H1 (cell line): ENCODE measurements at regions not wholly inside any gene's neighbourhood (a gene's known extent, or its start where the extent isn't known, plus 50 kb on each side); places are given as distances from the start of the nearest gene placed in this dataset.

Source experiments
- CTCF ChIA-PET: fragments of 300-600 bp; sonication (Branson Sonifier 250); formaldehyde crosslinking; loops from one replicate; lab custom pipeline; 2021; ENCODE audit not compliant: partially characterized antibody; lab: Charles Lee
- POLR2A ChIA-PET: fragments of 300-600 bp; sonication (Branson Sonifier 250); formaldehyde crosslinking; loops from one replicate; lab custom pipeline; 2021; ENCODE audit warnings: inconsistent platforms; ENCODE audit not compliant: partially characterized antibody; lab: Charles Lee
- DNase-seq, 2 experiments: peaks; one replicate each; pipeline versions ENCODE4 v3.0.0 to v3.0.0-alpha.2; 2010 to 2022; ENCODE audit warnings: low spot score in 2 of 2, low read depth in 1 of 2, mixed read lengths in 1 of 2
- FAIRE-seq: peaks from 2 replicates; lab custom pipeline; 2011; peaks lifted over from hg19 to GRCh38; lab: Jason Lieb, UNC
- H2AFZ ChIP-seq: 2 replicates; pipeline ENCODE4 v1.8.1; 2012; ENCODE audit warnings: low read length, inconsistent platforms
- H2AK5ac ChIP-seq: 2 replicates; pipeline ENCODE4 v1.6.1; 2013; ENCODE audit warnings: low read depth, low read length
- H2BK120ac ChIP-seq: replicated peaks from 2 replicates; pipeline ENCODE3; 2013; ENCODE audit warnings: low read depth, low read length, inconsistent platforms
- H2BK12ac ChIP-seq: 2 replicates; pipeline ENCODE4 v1.6.1; 2013; ENCODE audit warnings: low read depth, low read length
- H2BK15ac ChIP-seq: 2 replicates; pipeline ENCODE4 v1.6.1; 2013; ENCODE audit warnings: low read length
- H2BK20ac ChIP-seq: 2 replicates; pipeline ENCODE4 v1.6.1; 2013; ENCODE audit warnings: low read length
- H2BK5ac ChIP-seq: 2 replicates; pipeline ENCODE4 v1.6.1; 2013; ENCODE audit warnings: low read depth, low read length
- H3K14ac ChIP-seq: 2 replicates; pipeline ENCODE4 v1.6.1; 2013; ENCODE audit warnings: inconsistent platforms; ENCODE audit not compliant: insufficient read length
- H3K18ac ChIP-seq: 2 replicates; pipeline ENCODE4 v1.6.1; 2013; ENCODE audit warnings: low read length; ENCODE audit errors: extremely low read depth
- H3K23ac ChIP-seq: 2 replicates; pipeline ENCODE4 v1.6.1; 2013; ENCODE audit warnings: inconsistent platforms; ENCODE audit not compliant: insufficient read length
- H3K23me2 ChIP-seq: 2 replicates; pipeline ENCODE4 v1.6.1; 2013; ENCODE audit warnings: low read depth, low read length
- H3K27ac ChIP-seq: 2 replicates; pipeline ENCODE4 v1.6.1; 2011; ENCODE audit warnings: low read depth, low read length, inconsistent platforms
- H3K27me3 ChIP-seq, 4 experiments: replicated peaks in 1 of 4; 1 replicate in 1 of 4; 2 replicates in 3 of 4; pipeline versions ENCODE4 v1.6.1 to v1.8.1; 2011 to 2013; ENCODE audit warnings: low read length in 3 of 4, mild to moderate bottlenecking in 3 of 4, inconsistent platforms in 2 of 4, mixed read lengths in 2 of 4, moderate library complexity in 1 of 4; ENCODE audit not compliant: control insufficient read depth in 3 of 4, insufficient read depth in 3 of 4; ENCODE audit errors: extremely low read depth in 1 of 4
- H3K36me3 ChIP-seq, 4 experiments: 2 replicates each; pipeline versions ENCODE4 v1.6.1 to v1.8.1; 2011 to 2013; ENCODE audit warnings: mild to moderate bottlenecking in 4 of 4, low read length in 3 of 4, moderate library complexity in 2 of 4, control low read depth in 1 of 4, inconsistent platforms in 1 of 4; ENCODE audit not compliant: insufficient read depth in 4 of 4, control insufficient read depth in 2 of 4
- H3K4ac ChIP-seq: replicated peaks from 2 replicates; pipeline ENCODE3; 2013; ENCODE audit warnings: low read length, low read depth, mixed read lengths, inconsistent platforms; ENCODE audit not compliant: insufficient read length
- H3K4me1 ChIP-seq, 4 experiments: replicated peaks in 1 of 4; 1 replicate in 1 of 4; 2 replicates in 3 of 4; pipeline versions ENCODE4 v1.6.1 to v1.8.1; 2011 to 2013; ENCODE audit warnings: low read length in 3 of 4, inconsistent platforms in 2 of 4, mixed read lengths in 1 of 4; ENCODE audit not compliant: insufficient read depth in 4 of 4, control insufficient read depth in 3 of 4
- H3K4me2 ChIP-seq, 2 experiments: 2 replicates each; pipeline versions ENCODE4 v1.6.1 to v1.8.1; 2011 to 2013; ENCODE audit warnings: low read depth in 2 of 2, low read length in 2 of 2, control low read depth in 1 of 2, inconsistent platforms in 1 of 2, mild to moderate bottlenecking in 1 of 2; ENCODE audit not compliant: insufficient read depth in 1 of 2
- H3K4me3 ChIP-seq, 4 experiments: fragments of 200-600, 300-600 bp in 1 of 4; sonication (generic), shearing (Covaris generic), sonication (Bioruptor Twin) in 1 of 4; 2 replicates each; pipeline versions ENCODE4 v1.5.1 to v1.8.1; 2011 to 2016; ENCODE audit warnings: low read length in 4 of 4, low read depth in 3 of 4, control low read depth in 2 of 4, inconsistent platforms in 2 of 4, mild to moderate bottlenecking in 2 of 4, mixed read lengths in 1 of 4, moderate library complexity in 1 of 4; ENCODE audit not compliant: insufficient read depth in 2 of 4; ENCODE audit errors: extremely low read depth in 1 of 4
- H3K56ac ChIP-seq: replicated peaks from 2 replicates; pipeline ENCODE3; 2013; ENCODE audit warnings: low read depth, mild to moderate bottlenecking, mixed read lengths, low read length, inconsistent platforms; ENCODE audit not compliant: insufficient read length
- H3K79me1 ChIP-seq: 2 replicates; pipeline ENCODE4 v1.6.1; 2013; ENCODE audit warnings: low read depth, low read length, control low read depth
- H3K79me2 ChIP-seq, 2 experiments: 2 replicates each; pipeline versions ENCODE4 v1.6.1 to v1.8.1; 2012 to 2013; ENCODE audit warnings: low read length in 2 of 2, mild to moderate bottlenecking in 2 of 2, inconsistent platforms in 1 of 2; ENCODE audit not compliant: insufficient read depth in 2 of 2, control insufficient read depth in 1 of 2
- H3K9ac ChIP-seq, 4 experiments: replicated peaks in 1 of 4; 1 replicate in 1 of 4; 2 replicates in 3 of 4; pipeline versions ENCODE4 v1.6.1 to v1.8.1; 2011 to 2013; ENCODE audit warnings: low read depth in 3 of 4, low read length in 3 of 4, control low read depth in 2 of 4, mild to moderate bottlenecking in 2 of 4, moderate library complexity in 2 of 4, inconsistent platforms in 1 of 4; ENCODE audit errors: extremely low read depth in 1 of 4
- H3K9me3 ChIP-seq, 2 experiments: 2 replicates each; pipeline versions ENCODE4 v1.6.1 to v1.8.1; 2012 to 2013; ENCODE audit warnings: mild to moderate bottlenecking in 2 of 2, moderate library complexity in 2 of 2, control low read depth in 1 of 2, inconsistent platforms in 1 of 2, low read depth in 1 of 2, low read length in 1 of 2, mixed read lengths in 1 of 2; ENCODE audit not compliant: insufficient read depth in 2 of 2
- H4K20me1 ChIP-seq, 2 experiments: replicated peaks in 1 of 2; 2 replicates each; pipeline versions ENCODE3 to v1.8.1; 2011 to 2013; ENCODE audit warnings: inconsistent platforms in 2 of 2, low read length in 2 of 2, mild to moderate bottlenecking in 1 of 2; ENCODE audit not compliant: insufficient read depth in 2 of 2, control insufficient read depth in 1 of 2
- H4K5ac ChIP-seq: 2 replicates; pipeline ENCODE4 v1.6.1; 2013; ENCODE audit warnings: low read length, low read depth, mixed read lengths, inconsistent platforms; ENCODE audit not compliant: insufficient read length
- H4K8ac ChIP-seq: 2 replicates; pipeline ENCODE4 v1.8.0; 2013; ENCODE audit warnings: mild to moderate bottlenecking, moderate library complexity, low read length, inconsistent platforms; ENCODE audit not compliant: insufficient read depth; ENCODE audit errors: extremely low read depth
- H4K91ac ChIP-seq: replicated peaks from 2 replicates; pipeline ENCODE3; 2013; ENCODE audit warnings: low read length, mixed read lengths, inconsistent platforms; ENCODE audit not compliant: insufficient read length
- ASH2L ChIP-seq: fragments of 200-600, 300-600 bp; sonication (generic); IDR thresholded peaks from one replicate; pipeline ENCODE4 v1.7.1; 2017; ENCODE audit warnings: low read length
- CREB1 ChIP-seq: IDR thresholded peaks from 2 replicates; pipeline ENCODE4 v1.6.1; 2012; ENCODE audit warnings: inconsistent platforms
- CTCF ChIP-seq, 3 experiments: IDR thresholded peaks; 1 replicate in 2 of 3; 2 replicates in 1 of 3; pipeline versions ENCODE4 v1.5.1 to v1.6.1; 2011; ENCODE audit warnings: low read length in 3 of 3, mild to moderate bottlenecking in 3 of 3, inconsistent platforms in 2 of 3, low read depth in 1 of 3, moderate library complexity in 1 of 3; ENCODE audit not compliant: insufficient read depth in 1 of 3; ENCODE audit errors: control extremely low read depth in 1 of 3
- EP300 ChIP-seq, 2 experiments: IDR thresholded peaks; 1 replicate in 1 of 2; 2 replicates in 1 of 2; pipeline ENCODE4 v1.6.1; 2011 to 2012; ENCODE audit warnings: low read depth in 2 of 2, low read length in 2 of 2, mild to moderate bottlenecking in 2 of 2, borderline replicate concordance in 1 of 2, inconsistent platforms in 1 of 2, moderate library complexity in 1 of 2
- KDM1A ChIP-seq: fragments of 200-600, 300-600 bp; sonication (generic); IDR thresholded peaks from 2 replicates; pipeline ENCODE4 v1.7.1; 2016; ENCODE audit warnings: mild to moderate bottlenecking, low read length, borderline replicate concordance
- NANOG ChIP-seq: IDR thresholded peaks from 2 replicates; pipeline ENCODE4 v1.6.1; 2011; ENCODE audit warnings: low read length, low read depth, mild to moderate bottlenecking, inconsistent platforms; ENCODE audit not compliant: insufficient read depth, poor library complexity, severe bottlenecking
- POLR2A ChIP-seq, 2 experiments: IDR thresholded peaks; 1 replicate in 1 of 2; 2 replicates in 1 of 2; pipeline ENCODE4 v1.6.1; 2011; ENCODE audit warnings: low read depth in 2 of 2, low read length in 2 of 2, mild to moderate bottlenecking in 2 of 2; ENCODE audit errors: control extremely low read depth in 1 of 2
- POLR2AphosphoS5 ChIP-seq: IDR thresholded peaks from 2 replicates; pipeline ENCODE4 v1.6.1; 2011; ENCODE audit warnings: low read depth, low read length
- RFX5 ChIP-seq: IDR thresholded peaks from 2 replicates; pipeline ENCODE4 v1.6.1; 2011; ENCODE audit warnings: low read depth, low read length, improper control_type of control experiment, borderline replicate concordance
- RXRA ChIP-seq: IDR thresholded peaks from 2 replicates; pipeline ENCODE4 v1.6.1; 2011; ENCODE audit warnings: low read depth, mild to moderate bottlenecking, low read length, moderate library complexity; ENCODE audit not compliant: insufficient read depth
- SRF ChIP-seq: IDR thresholded peaks from 2 replicates; pipeline ENCODE4 v1.6.1; 2011; ENCODE audit warnings: mild to moderate bottlenecking, low read depth, low read length, moderate library complexity
- TEAD4 ChIP-seq: IDR thresholded peaks from 2 replicates; pipeline ENCODE4 v1.6.1; 2012; ENCODE audit warnings: low read depth, low read length, inconsistent platforms, mixed read lengths
- ZNF274 ChIP-seq: IDR thresholded peaks from 2 replicates; pipeline ENCODE4 v1.7.0; 2012; ENCODE audit warnings: low read length, borderline replicate concordance; ENCODE audit errors: extremely low read depth
- WGBS, 2 experiments: shearing (Covaris generic) in 1 of 2; methylation state at CpG; one replicate each; pipeline versions ENCODE4 v1.1.6 to v1.1.7; 2013 to 2015; ENCODE audit warnings: low lambda C conversion rate in 2 of 2, mixed read lengths in 2 of 2, inconsistent platforms in 1 of 2, low coverage in 1 of 2, missing lambda C conversion rate in 1 of 2; ENCODE audit not compliant: insufficient replicate concordance in 2 of 2, insufficient coverage in 1 of 2, insufficient read length in 1 of 2; ENCODE audit errors: extremely low coverage in 1 of 2, missing lambda C conversion rate in 1 of 2; 5-methylcytosine and 5-hydroxymethylcytosine counted together

GRCh38 chr2:16950436-16950835, 284.8 kb upstream of the CYRIA start:
- ChIA-PET POLR2A (no interaction called here), CTCF (interaction anchor here (0.6 to 2.7 kb wide), 6 partner anchors 11 to 671 kb away, joined by 3 to 9 read pairs (median 4); no protein-coding TSS in a partner anchor)
- no peak overlapping the region for H4K8ac ChIP-seq
- H4K91ac ChIP-seq = no peak overlapping the region
- H2BK120ac ChIP-seq = no peak overlapping the region
- no peak overlapping the region for H3K4me2 ChIP-seq
- 0 out of 7 replicates have a peak overlapping the region, but pooled peaks of 1 of the 4 experiments have one; percentile 4 for H3K9ac ChIP-seq
- H4K5ac ChIP-seq = no peak overlapping the region
- H2AFZ ChIP-seq = no peak overlapping the region
- no peak overlapping the region for H3K14ac ChIP-seq
- H2BK20ac ChIP-seq = no peak overlapping the region
- FAIRE-seq (no peak), DNase-seq (no peak)
- no peaks in the 10 kb centered on the region for H3K27me3 ChIP-seq
- 95% methylated on average over 2 of the region's 2 CpGs; no CpG with 5 or more reads in 1 of the 2 experiments for WGBS, 2 experiments
- H3K4me1 ChIP-seq = peaks cover 0 to 3% (median 0%) of the 10 kb centered on the region in 4 experiments; a peak in 1 of 7 replicates
- H3K4ac ChIP-seq = no peak overlapping the region
- no peak overlapping the region for H2BK5ac ChIP-seq
- no peak overlapping the region for H3K56ac ChIP-seq
- H3K36me3 ChIP-seq = no peaks in the 10 kb centered on the region
- H3K27ac ChIP-seq = no peak overlapping the region
- H3K18ac ChIP-seq = no peak overlapping the region
- no peak overlapping the region for H2AK5ac ChIP-seq
- no peaks in the 10 kb centered on the region for H3K9me3 ChIP-seq
- H2BK12ac ChIP-seq = no peak overlapping the region
- H3K4me3 ChIP-seq = no peak overlapping the region
- H3K79me2 ChIP-seq = no peaks in the 10 kb centered on the region
- H3K79me1 ChIP-seq = no peaks in the 10 kb centered on the region
- no peak overlapping the region for H3K23ac ChIP-seq
- no peaks in the 10 kb centered on the region for H3K23me2 ChIP-seq
- H2BK15ac ChIP-seq = no peak overlapping the region
- H4K20me1 ChIP-seq = no peaks in the 10 kb centered on the region
- TF ChIP-seq TEAD4 = no peak
- TF ChIP-seq RFX5 = no peak
- no peak for TF ChIP-seq CTCF (IDR thresholded peaks at IDR 0.05; ENCODE audit: control extremely low read depth in 1 of 3, insufficient read depth in 1 of 3, low read depth in 1 of 3, low read length in 3 of 3)
- no peak for TF ChIP-seq RXRA
- TF ChIP-seq POLR2AphosphoS5 = no peak
- no peak for TF ChIP-seq ZNF274
- no peak for TF ChIP-seq EP300 (IDR thresholded peaks at IDR 0.05; ENCODE audit: borderline replicate concordance in 1 of 2, low read depth in 2 of 2, low read length in 2 of 2)
- no peak for TF ChIP-seq KDM1A
- TF ChIP-seq NANOG = no peak
- TF ChIP-seq ASH2L = no peak
- no peak for TF ChIP-seq SRF
- no peak for TF ChIP-seq POLR2A (IDR thresholded peaks at IDR 0.05; ENCODE audit: control extremely low read depth in 1 of 2, low read depth in 2 of 2, low read length in 2 of 2)
- TF ChIP-seq CREB1 = no peak
